ENCODE measurements at regions not wholly inside any gene's neighbourhood (a gene's known extent, or its start where the extent isn't known, plus 50 kb on each side); places are given as distances from the start of the nearest gene placed in this dataset.

GRCh38 chr6:33950891-33951889, 147.4 kb upstream of the MLN start:
- DNase-seq = no peak

- no peak for DNase-seq
Observed at GRCh38 chr6:33950472-33950881, 146.7 kb upstream of the MLN start.

GRCh38 chr6:33949877-33950435, 146.2 kb upstream of the MLN start:
- DNase-seq = no peak

- DNase-seq = no peak
Observed at GRCh38 chr6:33949111-33949510, 145.3 kb upstream of the MLN start.

GRCh38 chr6:33947916-33948594, 144.3 kb upstream of the MLN start:
- no peak for DNase-seq

GRCh38 chr6:33947047-33947446, 143.2 kb upstream of the MLN start:
- DNase-seq = no peak

- no peak for DNase-seq
Observed at GRCh38 chr6:33945931-33946330, 142.1 kb upstream of the MLN start.

- no peak for DNase-seq
Observed at GRCh38 chr6:33944686-33945411, 141.0 kb upstream of the MLN start.

- DNase-seq = no peak
Observed at GRCh38 chr6:33936886-33937285, 133.1 kb upstream of the MLN start.

- no peak for DNase-seq
Observed at GRCh38 chr6:33935439-33936080, 131.8 kb upstream of the MLN start.

GRCh38 chr6:33934731-33935270, 131.0 kb upstream of the MLN start:
- no peak for DNase-seq

GRCh38 chr6:33933101-33933500, 129.3 kb upstream of the MLN start:
- DNase-seq = no peak

- no peak for DNase-seq
Observed at GRCh38 chr6:33931799-33932198, 128.0 kb upstream of the MLN start.

- peak; percentile 64 for DNase-seq
Observed at GRCh38 chr6:33929575-33930288, 125.9 kb upstream of the MLN start.

GRCh38 chr6:33927616-33928015, 123.8 kb upstream of the MLN start:
- DNase-seq = no peak

- no peak for DNase-seq
Observed at GRCh38 chr6:33927112-33927511, 123.3 kb upstream of the MLN start.

GRCh38 chr6:33926451-33926850, 122.6 kb upstream of the MLN start:
- DNase-seq = no peak

- no peak for DNase-seq
Observed at GRCh38 chr6:33925936-33926335, 122.1 kb upstream of the MLN start.

- DNase-seq = no peak
Observed at GRCh38 chr6:33925210-33925609, 121.4 kb upstream of the MLN start.

GRCh38 chr6:33924681-33925080, 120.9 kb upstream of the MLN start:
- no peak for DNase-seq

- DNase-seq = no peak
Observed at GRCh38 chr6:33923857-33924514, 120.2 kb upstream of the MLN start.

Measured in right forelimb (tissue), 1 donor.